PFSK-1 (cell line): ENCODE measurements at regions not wholly inside any gene's neighbourhood (a gene's known extent, or its start where the extent isn't known, plus 50 kb on each side); places are given as distances from the start of the nearest gene placed in this dataset.

Experiments used
- FOXP2 ChIP-seq: optimal IDR thresholded peaks from 2 replicates; pipeline ENCODE3; 2011; ENCODE audit warnings: borderline replicate concordance, control low read depth, inconsistent platforms; ENCODE audit not compliant: insufficient read depth; ENCODE audit errors: extremely low read length, extremely low read depth
- POLR2AphosphoS5 ChIP-seq: IDR thresholded peaks from 2 replicates; pipeline ENCODE4 v1.6.1; 2012; ENCODE audit warnings: low read depth, mild to moderate bottlenecking, control low read depth, low read length, moderate library complexity
- REST ChIP-seq, 2 experiments: IDR thresholded peaks; 2 replicates each; pipeline versions ENCODE4 v1.6.1 to v1.8.0; 2011 to 2012; ENCODE audit warnings: low read depth in 2 of 2, low read length in 2 of 2, control low read depth in 1 of 2, inconsistent platforms in 1 of 2, mild to moderate bottlenecking in 1 of 2, moderate library complexity in 1 of 2; ENCODE audit not compliant: insufficient read depth in 1 of 2
- SIN3A ChIP-seq: IDR thresholded peaks from 2 replicates; pipeline ENCODE4 v1.6.1; 2012; ENCODE audit warnings: mild to moderate bottlenecking, low read length, moderate library complexity, borderline replicate concordance; ENCODE audit not compliant: insufficient read depth
- TAF1 ChIP-seq: IDR thresholded peaks from 2 replicates; pipeline ENCODE4 v1.6.1; 2012; ENCODE audit warnings: low read length, control low read depth, borderline replicate concordance; ENCODE audit not compliant: insufficient read depth

- TF ChIP-seq REST (IDR thresholded peaks at IDR 0.05; ENCODE audit: insufficient read depth in 1 of 2, low read depth in 2 of 2, low read length in 2 of 2) (no peak), FOXP2 (no peak), TAF1 (no peak), SIN3A (no peak), POLR2AphosphoS5 (no peak)
Measured at GRCh38 chr13:107121793-107122192, 553.9 kb upstream of the ARGLU1 start.

GRCh38 chr13:107119989-107120881, 552.3 kb upstream of the ARGLU1 start:
- no peak for TF ChIP-seq FOXP2
- TF ChIP-seq POLR2AphosphoS5: no peak
- TF ChIP-seq TAF1: no peak
- no peak for TF ChIP-seq SIN3A
- TF ChIP-seq REST (IDR thresholded peaks at IDR 0.05; ENCODE audit: insufficient read depth in 1 of 2, low read depth in 2 of 2, low read length in 2 of 2): no peak

- TF ChIP-seq SIN3A: no peak
- no peak for TF ChIP-seq FOXP2
Measured at GRCh38 chr13:107118506-107118905, 550.6 kb upstream of the ARGLU1 start.

- TF ChIP-seq SIN3A (no peak), REST (IDR thresholded peaks at IDR 0.05; ENCODE audit: insufficient read depth in 1 of 2, low read depth in 2 of 2, low read length in 2 of 2) (no peak), POLR2AphosphoS5 (no peak), TAF1 (no peak), FOXP2 (no peak)
Measured at GRCh38 chr13:107117327-107118012, 549.5 kb upstream of the ARGLU1 start.

GRCh38 chr13:107113387-107113786, 545.5 kb upstream of the ARGLU1 start:
- TF ChIP-seq SIN3A (no peak), REST (IDR thresholded peaks at IDR 0.05; ENCODE audit: insufficient read depth in 1 of 2, low read depth in 2 of 2, low read length in 2 of 2) (no peak), TAF1 (no peak), FOXP2 (no peak), POLR2AphosphoS5 (no peak)
